Right renal pelvis (tissue), 4 donors: ENCODE measurements at regions not wholly inside any gene's neighbourhood (a gene's known extent, or its start where the extent isn't known, plus 50 kb on each side); places are given as distances from the start of the nearest gene placed in this dataset.

ENCODE experiments used
- DNase-seq, 4 donors: peaks; one replicate each; pipeline ENCODE4 v3.0.0-alpha.2; 2013; ENCODE audit warnings: low read depth in 4 of 4, low spot score in 3 of 4, missing footprints in 1 of 4

DNA sequence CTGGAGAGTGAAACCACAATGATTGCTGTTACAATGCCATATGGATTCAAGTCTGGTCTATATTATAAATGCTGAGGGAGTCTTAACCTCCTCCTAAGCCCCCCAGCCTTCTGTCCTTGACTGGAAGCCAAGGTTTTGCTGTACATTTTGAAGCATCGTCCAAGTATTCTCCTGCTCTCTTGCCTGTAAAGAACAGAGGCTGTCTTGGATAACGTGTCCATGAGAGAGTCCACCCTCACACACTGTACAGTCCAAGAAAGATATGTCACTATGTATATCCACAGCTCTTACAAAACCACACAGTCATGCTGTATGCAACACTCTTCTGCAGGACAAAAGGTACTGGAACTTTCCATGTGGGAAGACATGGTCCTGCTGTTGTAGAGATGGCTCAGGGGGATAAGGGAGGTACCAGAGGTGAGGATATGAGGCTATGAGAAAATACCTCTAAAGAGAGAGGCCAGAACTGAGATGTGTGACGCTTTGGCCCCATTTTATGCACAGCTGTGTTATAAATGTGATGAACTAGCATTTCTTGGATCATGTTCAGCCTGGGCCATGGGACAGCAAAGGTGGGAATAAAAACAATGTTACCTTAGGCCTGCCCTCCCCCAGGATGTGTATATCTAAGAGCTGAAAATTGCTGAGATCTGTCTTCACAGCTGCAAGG, 678.6 kb downstream of the IQCM start:
- no peak for DNase-seq

DNA sequence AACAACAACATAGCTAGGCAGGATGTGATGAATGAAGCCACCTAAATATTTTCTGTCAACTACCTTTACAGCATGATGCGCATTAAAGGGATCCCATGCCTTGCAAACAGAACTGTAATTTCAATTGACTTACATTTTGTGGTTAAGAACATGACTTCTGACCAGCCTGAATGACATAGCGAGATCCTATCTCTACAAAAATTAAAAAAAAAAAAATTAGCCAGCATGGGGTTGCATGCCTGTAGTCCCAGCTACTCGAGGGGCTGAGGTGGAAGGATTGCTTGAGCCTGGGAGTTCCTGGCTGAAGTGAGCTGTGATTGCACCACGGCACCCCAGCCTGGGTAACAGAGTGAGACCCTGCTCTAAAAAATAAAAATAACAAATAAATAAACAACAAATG, 680.6 kb downstream of the IQCM start:
- no peak for DNase-seq

DNA sequence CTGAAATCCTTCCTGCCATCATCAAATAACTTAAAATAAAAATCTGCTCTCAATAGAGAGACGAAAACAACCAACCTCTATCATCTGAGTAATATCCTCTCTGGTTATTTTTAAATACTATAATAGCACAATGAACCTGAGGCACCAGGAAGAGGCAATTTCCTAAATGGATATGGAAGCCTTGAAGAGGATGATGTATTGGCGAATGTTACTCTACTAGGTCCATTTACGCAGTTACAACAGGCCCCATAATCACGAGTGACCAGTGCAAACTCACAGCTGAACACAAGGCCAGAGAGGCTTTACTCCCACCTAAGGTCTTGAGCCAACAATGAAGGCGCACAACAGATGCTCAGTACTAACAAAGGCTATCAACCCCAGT, 678.8 kb upstream of the NR3C2 start:
- no peak for DNase-seq

DNA sequence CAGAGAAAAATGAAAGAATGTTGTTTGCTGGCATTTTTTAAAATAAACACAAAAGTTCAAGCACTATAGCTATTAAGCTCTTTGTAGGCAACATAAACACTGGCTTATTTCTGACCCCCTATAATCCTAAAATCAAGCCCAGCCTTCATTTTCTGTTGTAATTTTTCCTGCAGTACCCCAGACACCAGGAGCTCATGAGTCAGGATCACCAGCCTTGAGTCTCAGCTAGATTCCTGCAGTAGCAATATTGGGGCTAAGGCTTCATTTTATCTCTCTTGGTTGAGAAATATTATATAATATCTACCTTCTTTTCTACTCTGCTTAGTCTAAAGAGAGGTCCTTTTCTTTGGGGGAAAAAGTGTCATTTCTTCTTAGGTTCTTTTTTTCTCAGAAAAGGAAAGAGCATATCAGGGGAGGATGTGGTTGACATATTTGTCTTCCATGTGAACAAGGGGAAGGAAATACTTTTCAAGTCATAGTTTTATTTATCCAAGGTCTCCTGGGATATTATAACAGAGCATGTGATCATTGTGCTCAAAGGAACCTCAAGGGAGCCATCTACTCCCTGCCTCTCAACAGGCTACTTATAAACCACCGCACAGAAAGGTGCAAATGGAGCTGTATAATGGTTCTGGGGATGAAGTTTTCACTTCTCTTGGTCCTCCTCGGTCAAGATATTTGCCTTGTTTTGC, 678.3 kb upstream of the NR3C2 start:
- no peak for DNase-seq

DNA sequence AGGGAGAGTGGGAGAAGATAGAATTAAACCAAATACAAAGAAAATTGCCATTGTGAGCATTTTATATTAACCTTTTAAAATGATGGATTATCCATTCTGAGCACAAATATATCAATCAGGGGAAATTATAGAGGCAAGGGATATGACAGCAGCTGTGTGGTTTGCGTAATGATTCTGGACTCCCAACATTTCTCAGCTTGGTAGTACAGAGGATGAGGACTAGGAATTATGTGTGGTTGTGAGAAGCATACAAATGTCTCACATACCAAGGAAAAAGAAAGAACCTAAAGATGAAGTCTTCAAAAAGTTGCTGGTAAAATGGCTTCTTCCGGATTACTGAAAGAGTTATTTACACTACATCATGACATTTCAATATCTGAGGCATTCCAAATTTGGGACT, 674.6 kb upstream of the NR3C2 start:
- no peak for DNase-seq

- DNase-seq: no peak
These were observed 671.7 kb upstream of the NR3C2 start for GRCh38 chr4:149113804-149114430.

DNA sequence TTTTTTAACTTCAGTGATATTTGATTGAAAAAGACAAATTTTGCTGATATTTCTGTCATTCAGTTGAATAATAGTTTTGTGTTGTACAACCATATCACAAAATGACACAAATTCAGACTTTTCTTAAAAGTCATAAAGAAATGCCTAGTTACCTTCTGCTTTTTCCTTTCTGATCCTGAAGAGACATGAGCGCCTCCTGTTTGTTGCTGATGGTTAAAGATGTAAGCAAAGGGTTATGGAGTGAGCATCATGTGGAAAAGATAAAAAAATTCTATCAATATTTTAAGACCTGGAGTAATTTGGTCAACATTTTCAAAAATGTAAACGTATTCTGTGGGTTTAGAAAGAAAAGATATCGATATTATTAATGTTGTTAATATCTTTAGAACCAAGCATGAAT, 669.9 kb upstream of the NR3C2 start:
- no peak for DNase-seq

- DNase-seq: no peak
These were observed 668.3 kb upstream of the NR3C2 start for GRCh38 chr4:149110481-149110880.

GRCh38 chr4:149108626-149109025, 666.4 kb upstream of the NR3C2 start:
- no peak for DNase-seq

DNA sequence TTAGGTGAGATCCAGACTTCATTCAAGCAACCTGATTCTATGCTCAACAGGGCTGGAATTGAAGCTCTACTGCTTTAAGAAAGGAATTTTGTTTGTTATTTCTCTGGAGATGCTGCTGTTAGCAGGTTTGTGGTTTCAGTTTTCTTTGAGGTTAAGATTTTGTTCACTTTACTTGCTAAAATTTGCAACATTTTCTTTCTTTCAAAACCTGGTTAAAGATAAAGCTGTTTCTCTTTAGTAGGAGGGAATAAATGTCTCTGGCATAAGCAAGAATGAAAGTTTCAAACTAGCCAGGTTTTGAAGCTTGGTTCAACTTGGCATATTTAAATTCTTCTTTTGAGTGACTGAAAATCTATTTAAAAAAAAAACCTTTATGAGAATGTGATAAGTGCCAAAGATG, 660.6 kb upstream of the NR3C2 start:
- no peak for DNase-seq

DNA sequence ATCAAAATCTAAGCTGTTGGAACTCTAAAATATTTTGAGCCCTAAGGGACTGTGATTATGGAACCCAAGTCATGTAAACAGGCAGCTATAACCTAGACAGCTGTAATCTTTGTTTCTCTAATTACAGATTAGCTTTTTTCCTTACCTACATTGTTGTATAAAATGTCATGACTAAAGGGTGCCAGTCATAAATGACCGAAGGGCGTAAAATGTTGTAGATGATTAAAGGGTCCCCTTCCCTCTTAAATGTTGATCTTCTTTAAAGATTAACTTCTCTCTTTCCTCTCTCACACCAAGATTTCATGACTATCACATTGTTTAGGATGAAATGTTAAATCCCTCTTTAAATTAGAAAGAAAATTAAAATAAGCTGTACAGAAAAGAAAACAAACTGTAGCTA, 659.4 kb upstream of the NR3C2 start:
- no peak for DNase-seq

DNA sequence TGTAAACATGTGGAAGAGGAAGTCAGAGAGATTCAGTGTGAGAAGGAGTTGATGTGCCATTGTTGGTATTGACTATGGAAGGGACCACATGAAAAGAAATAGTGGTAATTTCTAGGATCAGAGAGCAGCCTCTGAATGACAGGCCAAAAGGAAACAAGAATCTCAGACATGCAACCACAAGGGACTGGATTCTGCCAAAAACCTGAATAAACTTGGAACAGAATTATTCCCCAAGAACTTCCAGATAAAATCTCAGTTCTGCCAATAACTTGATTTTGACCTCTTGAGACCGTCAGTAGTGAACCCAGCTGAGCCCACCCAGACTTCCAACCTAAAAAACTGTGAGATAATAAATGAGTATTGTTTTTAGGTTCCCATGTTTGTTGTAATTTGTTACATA, 653.6 kb upstream of the NR3C2 start:
- no peak for DNase-seq

DNA sequence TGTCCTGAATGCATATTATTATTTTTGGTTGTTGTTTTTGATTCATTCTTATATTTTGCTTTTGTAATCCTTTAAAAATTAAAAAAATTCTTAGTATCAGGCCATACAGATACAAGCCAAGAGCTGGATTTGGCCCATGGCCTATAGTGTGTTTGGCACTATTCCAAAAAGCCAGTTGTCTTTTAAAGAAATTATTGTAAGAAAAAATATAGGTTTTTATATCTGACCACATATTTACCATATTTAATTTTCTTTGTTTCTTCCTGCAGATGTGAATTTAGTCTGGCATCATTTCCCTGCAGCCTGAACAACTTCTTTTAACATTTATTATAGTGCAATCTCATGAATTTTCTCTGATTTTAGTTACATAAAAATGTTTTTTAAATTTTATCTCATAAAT, 652.8 kb upstream of the NR3C2 start:
- DNase-seq: no peak

- DNase-seq: no peak
These were observed 641.9 kb upstream of the NR3C2 start for GRCh38 chr4:149084144-149084543.

GRCh38 chr4:149077181-149077580, 635.0 kb upstream of the NR3C2 start:
- no peak for DNase-seq

DNA sequence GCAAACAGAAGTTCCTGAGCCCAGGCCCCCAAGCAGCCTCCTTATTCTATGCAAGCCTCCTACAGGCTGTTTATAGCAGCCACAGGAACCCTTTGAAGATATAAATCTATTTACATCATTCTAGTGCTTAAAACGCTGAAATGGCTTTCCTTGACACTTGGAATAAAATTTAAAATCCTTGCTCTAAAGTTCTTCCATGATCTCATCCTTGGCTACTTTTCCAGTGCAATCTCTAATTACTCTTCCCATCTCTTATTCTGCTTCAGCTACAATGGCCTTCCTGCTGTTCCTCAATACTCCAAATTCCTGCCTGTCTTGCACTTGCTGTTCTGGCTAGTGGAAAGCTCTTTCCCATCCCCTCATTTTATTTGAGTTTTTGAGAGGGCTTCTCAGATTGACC, 634.2 kb upstream of the NR3C2 start:
- DNase-seq: no peak

DNA sequence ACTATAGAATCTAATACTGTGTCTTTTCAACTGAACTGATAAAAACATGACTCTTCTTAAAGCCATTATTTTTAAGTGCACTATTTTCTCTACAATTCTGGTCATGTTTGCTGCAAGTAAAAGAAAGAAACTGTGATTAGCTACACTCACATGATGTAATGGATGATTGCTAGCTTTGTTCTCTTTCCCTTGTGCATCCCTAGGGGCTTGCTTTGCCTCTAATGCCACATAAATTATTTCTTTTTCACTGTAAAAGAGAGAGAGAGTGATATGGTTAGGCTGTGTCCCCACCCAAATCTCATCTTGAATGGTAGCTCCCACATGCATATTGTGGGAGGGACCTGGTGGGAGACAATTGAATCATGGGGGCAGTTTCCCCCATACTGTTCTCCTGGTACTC, 630.2 kb upstream of the NR3C2 start:
- DNase-seq: no peak

DNA sequence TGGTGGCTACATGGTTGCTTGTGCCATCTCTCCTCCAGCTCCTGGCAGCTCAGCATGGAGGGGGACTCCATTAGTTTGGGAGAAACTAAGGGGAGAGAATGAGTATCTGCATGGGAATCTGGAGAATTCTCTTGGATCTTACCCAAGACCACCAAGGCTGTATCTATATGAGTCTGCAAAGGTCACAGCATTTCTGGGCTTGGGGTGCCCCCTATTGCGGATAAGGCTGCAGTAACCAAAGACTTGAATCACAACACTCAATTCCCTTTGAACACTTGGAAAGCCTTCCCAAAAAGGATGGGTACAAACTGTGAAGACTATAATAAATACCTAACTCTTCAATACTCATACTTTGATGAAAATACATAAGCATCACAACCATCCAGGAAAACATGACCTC, 623.5 kb upstream of the NR3C2 start:
- no peak for DNase-seq

DNA sequence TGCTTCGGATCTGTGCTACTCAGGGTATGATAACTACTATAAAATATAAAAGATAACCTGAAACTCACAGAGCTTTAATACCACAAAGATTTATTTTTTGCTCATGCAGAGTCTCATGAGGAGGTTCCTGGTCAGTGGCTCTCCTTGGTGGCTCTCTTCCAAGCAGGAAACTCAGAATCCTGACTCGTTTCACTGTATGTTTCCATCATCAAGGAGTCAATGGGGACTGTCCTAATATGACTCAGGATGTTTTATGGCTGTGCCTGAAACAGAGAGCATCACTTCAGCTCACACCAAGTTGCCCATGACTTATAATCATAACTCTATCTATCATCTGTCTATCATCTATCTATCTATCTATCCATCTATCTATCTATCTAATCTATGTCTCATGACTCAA, 620.8 kb upstream of the NR3C2 start:
- DNase-seq: no peak

DNA sequence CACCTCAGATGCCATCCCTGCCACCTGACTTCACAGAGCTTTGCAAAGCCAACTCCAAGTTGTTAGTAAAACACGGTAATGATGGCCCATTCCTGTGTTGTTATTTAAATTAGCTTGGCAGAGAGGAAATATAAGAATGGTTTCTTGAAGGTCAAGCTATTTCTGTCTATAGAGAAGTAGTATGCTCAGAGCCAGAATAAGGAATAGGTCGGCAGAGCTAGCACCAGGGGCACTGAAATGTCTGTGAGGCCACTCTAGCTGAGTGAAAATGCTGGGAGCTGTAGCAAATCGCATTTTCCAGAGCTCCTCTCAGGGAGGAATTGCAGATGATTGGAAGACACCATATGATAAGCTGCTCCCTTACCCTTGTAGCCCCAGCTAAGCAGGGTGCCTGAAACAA, 615.4 kb upstream of the NR3C2 start:
- no peak for DNase-seq

DNA sequence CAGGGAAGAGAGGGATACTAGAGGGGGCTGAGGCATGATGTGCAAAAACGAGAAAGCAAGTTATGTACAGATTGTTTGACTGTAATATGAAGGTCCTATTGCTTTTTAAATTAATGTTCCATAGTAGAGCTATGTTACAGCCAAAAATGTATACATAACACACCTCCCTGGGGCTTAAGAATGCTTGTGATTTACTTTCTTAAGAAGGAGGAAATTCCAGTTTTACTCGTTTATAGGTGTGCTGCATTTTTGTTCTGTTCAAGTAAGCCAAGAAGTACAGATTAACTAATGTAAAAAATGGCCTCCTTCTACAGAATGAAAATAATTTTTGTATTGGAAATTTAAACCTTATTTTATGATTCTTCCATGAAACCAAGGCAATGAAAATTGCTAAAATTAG, 614.4 kb upstream of the NR3C2 start:
- peak in 1 of 4 donors; percentile 20 for DNase-seq

- no peak for DNase-seq
These were observed 613.4 kb upstream of the NR3C2 start for GRCh38 chr4:149055624-149056023.
